Hepatocyte (in vitro differentiated cells): ENCODE measurements at regions not wholly inside any gene's neighbourhood (a gene's known extent, or its start where the extent isn't known, plus 50 kb on each side); places are given as distances from the start of the nearest gene placed in this dataset.

Experiments
- CTCF ChIP-seq: fragments of 200-600 bp; sonication (generic); IDR thresholded peaks from 2 replicates; pipeline ENCODE4 v1.5.1; 2016; ENCODE audit warnings: antibody characterized with exemption, mild to moderate bottlenecking; ENCODE audit not compliant: poor library complexity
- EZH2 ChIP-seq: fragments of 200-600 bp; sonication (generic); IDR thresholded peaks from 2 replicates; pipeline ENCODE4 v1.6.1; 2016; ENCODE audit warnings: antibody characterized with exemption, mild to moderate bottlenecking, borderline replicate concordance

- TF ChIP-seq CTCF (no peak), EZH2 (no peak)
Measured at GRCh38 chr3:189488241-189488767, 142.9 kb upstream of the TP63 start.
